MM.1S (cell line): ENCODE measurements at regions not wholly inside any gene's neighbourhood (a gene's known extent, or its start where the extent isn't known, plus 50 kb on each side); places are given as distances from the start of the nearest gene placed in this dataset.

ENCODE experiments used
- DNase-seq: peaks from one replicate; pipeline ENCODE4 v3.0.0-alpha.2; 2015
- H2AFZ ChIP-seq: fragments of 300-600 bp; sonication (generic); 2 replicates; pipeline ENCODE4 v1.6.0; 2016; ENCODE audit warnings: antibody characterized with exemption, low read length
- H3F3A ChIP-seq: fragments of 300-600 bp; sonication (generic); 2 replicates; pipeline ENCODE4 v1.6.1; 2016; ENCODE audit warnings: mild to moderate bottlenecking, antibody characterized with exemption, low read length, moderate library complexity, mixed read lengths; ENCODE audit not compliant: insufficient read depth
- H3K27ac ChIP-seq: fragments of 300-600 bp; sonication (generic); 2 replicates; pipeline ENCODE4 v1.5.1; 2016; ENCODE audit warnings: mild to moderate bottlenecking, low read length
- H3K27me3 ChIP-seq: fragments of 300-600 bp; sonication (generic); replicated peaks from 2 replicates; pipeline ENCODE4 v1.6.0; 2016; ENCODE audit warnings: low read length; ENCODE audit not compliant: insufficient read depth
- H3K36me3 ChIP-seq: fragments of 300-600 bp; sonication (generic); replicated peaks from 2 replicates; pipeline ENCODE4 v1.6.1; 2016; ENCODE audit warnings: mild to moderate bottlenecking, low read length, mixed read lengths; ENCODE audit not compliant: insufficient read depth
- H3K4me1 ChIP-seq: fragments of 300-600 bp; sonication (generic); 2 replicates; pipeline ENCODE4 v1.6.1; 2016; ENCODE audit warnings: low read length, mixed read lengths
- H3K4me2 ChIP-seq: fragments of 300-600 bp; sonication (generic); 2 replicates; pipeline ENCODE4 v1.6.0; 2016; ENCODE audit warnings: low read depth, low read length
- H3K4me3 ChIP-seq: fragments of 300-600 bp; sonication (generic); 2 replicates; pipeline ENCODE4 v1.5.1; 2016; ENCODE audit warnings: low read length, mixed read lengths
- H3K79me2 ChIP-seq: fragments of 300-600 bp; sonication (generic); 2 replicates; pipeline ENCODE4 v1.6.1; 2016; ENCODE audit warnings: mixed run types, low read length, mixed read lengths
- H3K9ac ChIP-seq: fragments of 300-600 bp; sonication (generic); 2 replicates; pipeline ENCODE4 v1.6.1; 2016; ENCODE audit warnings: low read length, mixed read lengths
- H3K9me2 ChIP-seq: fragments of 300-600 bp; sonication (generic); replicated peaks from 2 replicates; pipeline ENCODE4 v1.6.1; 2016; ENCODE audit warnings: mild to moderate bottlenecking, low read length, mixed read lengths; ENCODE audit not compliant: insufficient read depth
- H3K9me3 ChIP-seq: fragments of 300-600 bp; sonication (generic); replicated peaks from 2 replicates; pipeline ENCODE4 v1.6.1; 2016; ENCODE audit warnings: mild to moderate bottlenecking, low read length, mixed read lengths; ENCODE audit not compliant: insufficient read depth
- H4K20me1 ChIP-seq: fragments of 300-600 bp; sonication (generic); 2 replicates; pipeline ENCODE4 v1.6.1; 2016; ENCODE audit warnings: mild to moderate bottlenecking, low read length, moderate library complexity, mixed read lengths; ENCODE audit not compliant: insufficient read depth
- CTCF ChIP-seq: fragments of 300-600 bp; sonication (generic); IDR thresholded peaks from 2 replicates; pipeline ENCODE4 v1.5.1; 2016; ENCODE audit warnings: antibody characterized with exemption, low read length, mixed read lengths
- EZH2 ChIP-seq: fragments of 300-600 bp; sonication (generic); optimal IDR thresholded peaks from 2 replicates; pipeline ENCODE3; 2017; ENCODE audit warnings: low read depth, mild to moderate bottlenecking, antibody characterized with exemption, low read length, mixed read lengths
- EZH2phosphoT487 ChIP-seq: fragments of 300-600 bp; sonication (generic); IDR thresholded peaks from 2 replicates; pipeline ENCODE4 v1.6.1; 2018; ENCODE audit warnings: antibody characterized with exemption, low read length

GRCh38 chr4:57205580-57205979 is 95.4 kb upstream of the IGFBP7 start:
- TF ChIP-seq EZH2phosphoT487 = no peak
- no peaks in the 10 kb centered on the region for H3K9me3 ChIP-seq
- no peaks in the 10 kb centered on the region for H3K79me2 ChIP-seq
- no peaks in the 10 kb centered on the region for H4K20me1 ChIP-seq
- no peak overlapping the region for H3K4me3 ChIP-seq
- no peaks in the 10 kb centered on the region for H3K27me3 ChIP-seq
- no peaks in the 10 kb centered on the region for H3K36me3 ChIP-seq
- no peak overlapping the region for H2AFZ ChIP-seq
- H3K9me2 ChIP-seq = no peaks in the 10 kb centered on the region
- no peak overlapping the region for H3K9ac ChIP-seq
- H3K4me2 ChIP-seq = no peak overlapping the region
- no peak overlapping the region for H3K27ac ChIP-seq
- DNase-seq = no peak
- H3F3A ChIP-seq = no peaks in the 10 kb centered on the region
- H3K4me1 ChIP-seq = no peaks in the 10 kb centered on the region

- DNase-seq = no peak
- H4K20me1 ChIP-seq = no peaks in the 10 kb centered on the region
- no peak overlapping the region for H3K4me3 ChIP-seq
- no peaks in the 10 kb centered on the region for H3K4me1 ChIP-seq
- H3K79me2 ChIP-seq = no peaks in the 10 kb centered on the region
- no peaks in the 10 kb centered on the region for H3F3A ChIP-seq
- H3K9ac ChIP-seq = no peak overlapping the region
- H3K4me2 ChIP-seq = no peak overlapping the region
- H3K27me3 ChIP-seq = no peaks in the 10 kb centered on the region
- H3K9me3 ChIP-seq = no peaks in the 10 kb centered on the region
- no peak overlapping the region for H2AFZ ChIP-seq
- no peaks in the 10 kb centered on the region for H3K9me2 ChIP-seq
- no peak overlapping the region for H3K27ac ChIP-seq
- H3K36me3 ChIP-seq = no peaks in the 10 kb centered on the region
- TF ChIP-seq EZH2 = no peak
- no peak for TF ChIP-seq EZH2phosphoT487
- TF ChIP-seq CTCF = no peak
These were observed 90.7 kb upstream of the IGFBP7 start for GRCh38 chr4:57200799-57201327.

- H3K27ac ChIP-seq = no peak overlapping the region
- no peaks in the 10 kb centered on the region for H3K9me2 ChIP-seq
- H3K9me3 ChIP-seq = no peaks in the 10 kb centered on the region
- H3K79me2 ChIP-seq = no peaks in the 10 kb centered on the region
- no peaks in the 10 kb centered on the region for H3K4me1 ChIP-seq
- no peak overlapping the region for H2AFZ ChIP-seq
- no peak overlapping the region for H3K9ac ChIP-seq
- no peaks in the 10 kb centered on the region for H3K36me3 ChIP-seq
- no peak for TF ChIP-seq EZH2phosphoT487
- H3K4me3 ChIP-seq = no peak overlapping the region
- H3K4me2 ChIP-seq = no peak overlapping the region
- H3K27me3 ChIP-seq = no peaks in the 10 kb centered on the region
- DNase-seq = no peak
- H4K20me1 ChIP-seq = no peaks in the 10 kb centered on the region
- H3F3A ChIP-seq = no peaks in the 10 kb centered on the region
These were observed 89.1 kb upstream of the IGFBP7 start for GRCh38 chr4:57199267-57199666.

GRCh38 chr4:57195622-57196021 is 85.4 kb upstream of the IGFBP7 start:
- H2AFZ ChIP-seq = no peak overlapping the region
- H3K9me3 ChIP-seq = no peaks in the 10 kb centered on the region

More at GRCh38 chr4:57195622-57196021, 85.4 kb upstream of the IGFBP7 start:
- Histone ChIP-seq H3K27me3 (no peaks in the 10 kb centered on the region), H3K36me3 (no peaks in the 10 kb centered on the region), H3K4me2 (no peak overlapping the region), H3K79me2 (no peaks in the 10 kb centered on the region), H3K9me2 (no peaks in the 10 kb centered on the region), H3K4me3 (no peak overlapping the region), H3K27ac (no peak overlapping the region), H3K9ac (no peak overlapping the region), H3K4me1 (no peaks in the 10 kb centered on the region), H4K20me1 (no peaks in the 10 kb centered on the region), H3F3A (no peaks in the 10 kb centered on the region)
- no peak for DNase-seq
- TF ChIP-seq EZH2phosphoT487 = no peak
- TF ChIP-seq EZH2 = no peak
- TF ChIP-seq CTCF = no peak
